Peyer's patch (tissue), 4 donors: ENCODE measurements at regions not wholly inside any gene's neighbourhood (a gene's known extent, or its start where the extent isn't known, plus 50 kb on each side); places are given as distances from the start of the nearest gene placed in this dataset.

ENCODE experiments used
- CTCF ChIP-seq, 6 experiments: fragments of 450-650 bp in 4 of 6; fragments of 200-600 bp in 2 of 6; sonication (generic) in 1 of 6; IDR thresholded peaks; one replicate each; pipeline ENCODE4 v1.5.1; 2017 to 2019; ENCODE audit warnings: antibody characterized with exemption in 6 of 6, mild to moderate bottlenecking in 3 of 6, moderate library complexity in 1 of 6
- POLR2A ChIP-seq, 2 donors: fragments of 450-650 bp; IDR thresholded peaks; one replicate each; pipeline ENCODE4 v1.5.1; 2017; ENCODE audit warnings: antibody characterized with exemption in 2 of 2, mild to moderate bottlenecking in 2 of 2, moderate library complexity in 2 of 2

GRCh38 chr5:107228226-107228625 lies 442.5 kb downstream of the EFNA5 start:
- TF ChIP-seq POLR2A (IDR thresholded peaks at IDR 0.05) = no peak
- TF ChIP-seq CTCF (IDR thresholded peaks at IDR 0.05) = no peak
